MV-4-11 (cell line): ENCODE measurements at regions not wholly inside any gene's neighbourhood (a gene's known extent, or its start where the extent isn't known, plus 50 kb on each side); places are given as distances from the start of the nearest gene placed in this dataset.

Experiments
- DNase-seq: peaks from one replicate; lab custom pipeline; 2025; lab: John Stamatoyannopoulos, UW

- no peak for DNase-seq
Observed at GRCh38 chr2:120607506-120607905, 128.2 kb upstream of the GLI2 start.

- DNase-seq = no peak
Observed at GRCh38 chr2:120607996-120608395, 127.7 kb upstream of the GLI2 start.

- DNase-seq = no peak
Observed at GRCh38 chr2:120609826-120610395, 125.8 kb upstream of the GLI2 start.

- DNase-seq = no peak
Observed at GRCh38 chr2:120611016-120611415, 124.7 kb upstream of the GLI2 start.

- no peak for DNase-seq
Observed at GRCh38 chr2:120611961-120612360, 123.7 kb upstream of the GLI2 start.

GRCh38 chr2:120612471-120612870 is 123.2 kb upstream of the GLI2 start:
- DNase-seq = no peak

GRCh38 chr2:120612931-120613330 is 122.7 kb upstream of the GLI2 start:
- DNase-seq = no peak

GRCh38 chr2:120613742-120614571 is 121.7 kb upstream of the GLI2 start:
- no peak for DNase-seq

GRCh38 chr2:120614901-120615300 is 120.8 kb upstream of the GLI2 start:
- no peak for DNase-seq

GRCh38 chr2:120616261-120616660 is 119.4 kb upstream of the GLI2 start:
- no peak for DNase-seq

GRCh38 chr2:120617055-120617454 is 118.6 kb upstream of the GLI2 start:
- no peak for DNase-seq

GRCh38 chr2:120618830-120619229 is 116.8 kb upstream of the GLI2 start:
- no peak for DNase-seq

GRCh38 chr2:120619579-120619978 is 116.1 kb upstream of the GLI2 start:
- no peak for DNase-seq

GRCh38 chr2:120620025-120620793 is 115.5 kb upstream of the GLI2 start:
- peak; percentile 43 for DNase-seq

- DNase-seq = no peak
Observed at GRCh38 chr2:120622159-120622869, 113.4 kb upstream of the GLI2 start.

- no peak for DNase-seq
Observed at GRCh38 chr2:120622886-120623753, 112.5 kb upstream of the GLI2 start.

- no peak for DNase-seq
Observed at GRCh38 chr2:120624061-120624737, 111.5 kb upstream of the GLI2 start.

- DNase-seq = no peak
Observed at GRCh38 chr2:120624738-120625446, 110.8 kb upstream of the GLI2 start.

- no peak for DNase-seq
Observed at GRCh38 chr2:120625865-120626560, 109.7 kb upstream of the GLI2 start.
